GM21576 (cell line): ENCODE measurements at regions not wholly inside any gene's neighbourhood (a gene's known extent, or its start where the extent isn't known, plus 50 kb on each side); places are given as distances from the start of the nearest gene placed in this dataset.
"Not testable (repeated sequence)": the region's sequence is repeated elsewhere in the genome, so short reads cannot be mapped to it uniquely, and the experiment has no call there.

Experiments
- ATAC-seq: cut with Tn5 transposase; IDR thresholded peaks from one replicate; pipeline ENCODE4 v1.9.1; 2021; ENCODE audit warnings: mild to moderate bottlenecking, moderate library complexity; ENCODE audit not compliant: unreplicated experiment

DNA sequence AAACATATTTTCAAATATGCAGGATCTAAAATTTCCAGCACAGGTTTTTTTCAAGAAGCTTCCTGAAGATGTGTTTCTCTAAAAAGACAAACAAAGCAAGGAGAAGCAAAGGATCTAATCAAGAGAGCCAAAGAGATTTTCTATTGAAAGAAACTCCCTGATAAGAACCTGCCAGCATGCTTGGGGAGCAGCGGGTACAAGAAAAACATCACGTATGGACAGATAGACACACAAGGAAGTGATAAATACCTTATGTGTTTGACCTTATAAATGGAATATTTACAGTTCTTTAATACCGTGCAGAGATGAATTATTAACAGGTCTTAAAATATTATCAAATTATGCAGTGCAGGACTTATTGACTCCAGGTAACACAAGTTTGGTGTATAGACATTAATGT lies 562.1 kb downstream of the DACH1 start:
- no peak for ATAC-seq

- ATAC-seq, result no peak
Observed at GRCh38 chr13:71303144-71303543, 563.9 kb downstream of the DACH1 start.

DNA sequence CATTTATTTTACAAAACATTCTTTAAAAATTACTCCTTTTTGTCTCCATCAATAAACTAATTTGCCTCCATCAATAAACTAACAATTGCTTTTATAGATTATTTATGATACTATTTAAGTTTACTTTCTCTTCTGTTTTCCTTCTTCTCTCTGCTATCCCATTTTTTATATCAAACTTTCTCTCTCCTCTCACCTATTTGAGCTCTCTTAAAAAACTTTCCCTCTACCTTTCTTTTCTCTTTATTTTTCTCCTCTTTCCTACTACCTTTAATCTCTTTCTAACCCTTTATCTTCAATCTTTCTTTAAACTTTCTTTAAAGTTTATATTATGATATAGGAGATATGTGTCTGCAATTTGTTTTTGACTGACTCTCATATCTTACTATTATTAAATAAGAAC lies 566.4 kb downstream of the DACH1 start:
- ATAC-seq, result no peak

GRCh38 chr13:71291842-71292146 lies 575.2 kb downstream of the DACH1 start:
- no peak for ATAC-seq

- peak; percentile 89 for ATAC-seq
Observed at GRCh38 chr13:71290963-71291841, 575.8 kb downstream of the DACH1 start.

GRCh38 chr13:71289980-71290379 lies 577.0 kb downstream of the DACH1 start:
- ATAC-seq, result not testable (repeated sequence)

DNA sequence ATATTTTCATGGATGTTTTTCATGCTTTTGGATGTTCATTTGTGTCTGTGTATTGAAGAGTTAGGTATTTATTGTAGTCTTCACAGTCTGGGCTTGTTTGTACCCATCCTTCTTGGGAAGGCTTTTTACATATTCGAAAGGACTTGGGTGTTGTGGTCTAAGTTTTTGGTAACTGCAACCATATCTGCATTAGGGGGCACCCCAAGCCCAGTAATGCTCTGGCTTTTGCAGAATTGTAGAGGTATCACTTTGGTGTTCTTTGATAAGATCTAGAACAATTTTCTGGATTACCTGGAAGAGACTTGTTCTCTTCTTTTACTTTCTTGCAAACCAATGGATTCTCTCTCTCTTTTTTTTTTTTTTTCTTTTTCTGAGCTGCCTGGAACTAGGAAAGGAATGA lies 581.3 kb downstream of the DACH1 start:
- no peak for ATAC-seq

- no peak for ATAC-seq
Observed at GRCh38 chr13:71278512-71278911, 588.5 kb downstream of the DACH1 start.

GRCh38 chr13:71274923-71275608 lies 591.9 kb downstream of the DACH1 start:
- peak; percentile 88 for ATAC-seq

DNA sequence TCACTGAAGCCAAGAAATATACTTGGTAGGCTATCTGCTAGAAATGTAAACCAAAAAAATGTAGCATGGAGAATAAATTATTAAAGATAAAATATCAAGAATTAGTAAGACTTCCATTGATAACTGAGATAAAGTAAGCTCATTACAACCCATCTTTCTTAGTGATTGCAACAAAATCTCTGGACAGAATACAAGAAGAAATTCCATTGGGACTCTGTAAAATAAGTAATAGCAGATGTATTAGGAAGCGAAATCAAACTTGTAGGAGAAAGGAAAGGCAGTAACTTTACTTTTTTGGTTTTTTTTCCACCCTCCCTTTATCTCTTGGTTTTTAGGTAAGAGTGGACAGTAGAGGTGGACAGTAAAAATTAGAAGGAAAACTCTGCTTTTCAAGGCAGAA lies 605.7 kb downstream of the DACH1 start:
- no peak for ATAC-seq

DNA sequence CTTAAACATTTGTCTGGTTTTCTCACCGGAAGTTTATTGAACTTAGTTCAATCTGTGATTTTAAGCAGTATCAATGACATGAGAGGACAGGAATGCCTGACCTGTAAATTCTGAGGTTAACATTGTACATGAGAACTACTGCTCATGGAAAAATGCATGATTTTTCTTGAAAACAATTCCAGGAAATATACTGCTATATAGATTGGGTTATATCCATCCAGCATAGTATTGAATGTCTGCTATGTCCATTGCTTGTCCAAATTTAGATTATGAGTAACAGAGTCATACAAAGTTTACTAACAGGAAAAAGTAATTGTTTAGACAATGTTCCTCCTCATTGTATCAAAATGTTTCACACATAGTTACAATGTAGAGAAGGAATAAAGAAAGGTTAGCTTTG lies 606.8 kb downstream of the DACH1 start:
- ATAC-seq, result no peak

DNA sequence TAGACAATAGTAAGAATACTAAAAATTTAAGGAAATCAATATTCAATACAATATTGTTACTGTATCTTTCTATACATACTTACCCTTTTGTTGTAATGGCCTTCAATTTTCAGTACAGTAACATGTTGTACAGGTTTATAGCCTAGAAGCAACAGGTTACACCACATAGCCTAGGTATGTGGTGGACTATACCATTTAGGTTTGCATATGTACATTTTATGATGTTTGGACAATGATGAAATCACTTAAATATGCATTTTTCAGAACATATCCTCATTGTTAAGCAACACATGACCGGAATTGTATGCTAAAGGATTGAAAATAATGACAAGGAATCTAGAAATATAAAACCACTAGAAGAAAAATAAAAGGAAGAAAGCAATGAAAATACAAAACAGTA lies 611.4 kb downstream of the DACH1 start:
- no peak for ATAC-seq

- no peak for ATAC-seq
Observed at GRCh38 chr13:71254384-71254783, 612.6 kb downstream of the DACH1 start.

- no peak for ATAC-seq
Observed at GRCh38 chr13:71252184-71252704, 614.8 kb downstream of the DACH1 start.

DNA sequence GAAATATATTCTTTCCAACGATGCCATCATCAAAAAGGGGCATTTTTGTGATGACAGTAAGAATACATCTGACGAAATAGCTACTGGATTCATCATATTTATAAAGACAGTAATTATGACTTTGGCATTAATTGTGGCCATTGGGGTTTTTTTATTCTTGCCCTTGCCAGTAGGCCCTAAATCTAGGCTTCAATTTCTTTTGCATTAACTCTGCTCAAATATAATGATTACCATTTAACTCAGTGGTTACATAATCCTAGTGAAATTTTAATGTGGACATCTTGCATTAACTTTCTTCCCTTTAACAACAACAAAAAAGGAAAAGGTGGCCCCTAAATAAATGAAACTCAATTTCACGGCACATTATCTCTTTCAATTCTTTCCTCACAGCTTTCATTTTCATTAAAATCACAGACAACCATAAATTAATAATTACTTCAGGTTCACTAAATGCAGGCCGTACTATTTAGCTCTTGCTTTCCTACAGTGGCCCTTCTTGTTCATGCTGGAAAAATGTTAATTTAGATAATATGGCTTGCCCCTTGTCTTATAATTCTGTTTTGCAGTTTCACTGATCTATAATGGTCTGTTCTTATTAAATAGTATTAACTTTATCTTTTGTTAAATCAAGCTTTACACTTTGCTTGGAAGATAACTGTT lies 615.6 kb downstream of the DACH1 start:
- ATAC-seq, result no peak

- no peak for ATAC-seq
Observed at GRCh38 chr13:71249011-71249410, 618.0 kb downstream of the DACH1 start.

DNA sequence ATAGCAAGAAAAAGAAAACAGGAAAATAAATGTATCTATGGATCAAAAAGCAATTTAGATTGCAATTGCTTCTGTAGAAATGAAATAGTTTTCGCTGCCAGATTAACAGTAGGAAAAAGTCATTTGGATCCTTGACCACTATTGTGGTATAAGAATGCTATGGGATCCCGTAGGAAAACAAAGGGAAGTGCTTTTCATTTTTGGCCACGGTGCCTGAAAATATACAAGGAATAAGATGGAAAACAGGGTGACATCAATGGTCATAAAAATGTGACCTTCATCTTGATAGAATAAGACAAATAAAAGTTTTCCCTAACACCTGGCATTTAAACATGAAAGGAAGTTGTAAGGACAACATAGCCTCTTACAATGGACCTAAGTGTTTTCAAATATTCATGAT lies 622.8 kb downstream of the DACH1 start:
- ATAC-seq, result no peak

DNA sequence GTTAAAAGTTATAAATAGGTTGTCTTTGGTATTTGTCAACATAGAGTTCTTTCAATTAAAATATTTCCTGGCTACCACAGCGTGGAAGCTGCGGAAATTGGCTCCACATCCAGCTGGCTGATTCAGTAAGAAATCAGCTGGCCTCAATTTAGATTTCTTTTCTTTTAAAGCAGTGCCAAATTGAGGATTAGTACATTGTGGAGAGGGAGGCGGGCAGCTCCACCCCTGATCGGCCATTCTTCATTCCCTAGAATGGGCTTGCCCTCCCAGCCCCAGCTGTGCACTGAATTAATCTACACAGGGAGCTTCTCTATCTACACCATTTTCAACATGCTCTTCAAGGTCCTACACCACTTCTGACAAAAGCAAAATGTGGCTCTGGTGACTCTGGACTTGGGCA lies 624.8 kb downstream of the DACH1 start:
- no peak for ATAC-seq

GRCh38 chr13:71240911-71241310 lies 626.1 kb downstream of the DACH1 start:
- no peak for ATAC-seq

GRCh38 chr13:71237332-71237731 lies 629.7 kb downstream of the DACH1 start:
- ATAC-seq, result no peak

- ATAC-seq, result no peak
Observed at GRCh38 chr13:71219698-71220415, 647.1 kb downstream of the DACH1 start.
